HG03103 (cell line): ENCODE measurements at regions not wholly inside any gene's neighbourhood (a gene's known extent, or its start where the extent isn't known, plus 50 kb on each side); places are given as distances from the start of the nearest gene placed in this dataset.
"Not testable (repeated sequence)": the region's sequence is repeated elsewhere in the genome, so short reads cannot be mapped to it uniquely, and the experiment has no call there.

Experiments
- ATAC-seq: cut with Tn5 transposase; IDR thresholded peaks from one replicate; pipeline ENCODE4 v1.9.1; 2021; ENCODE audit warnings: low read depth; ENCODE audit not compliant: unreplicated experiment

DNA sequence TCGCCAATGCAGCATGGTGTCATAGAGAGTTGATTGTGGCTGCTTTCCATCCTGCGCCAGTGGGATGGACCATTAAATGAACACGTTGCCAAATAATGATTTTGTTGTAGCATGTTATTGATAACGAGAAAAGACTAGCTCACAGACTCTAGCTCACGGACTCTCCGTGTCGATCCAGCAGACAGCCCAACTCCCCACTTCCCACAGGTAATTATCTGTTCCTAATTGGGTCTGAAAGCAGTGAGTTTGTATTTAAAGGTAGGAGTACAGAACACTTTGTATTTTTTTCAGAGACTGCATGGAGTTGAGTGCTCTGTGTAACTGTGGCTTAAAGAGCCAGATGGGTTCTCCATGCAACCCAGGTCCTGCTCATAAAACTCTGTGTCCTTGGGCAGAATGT lies 1250.5 kb downstream of the TYW1 start:
- ATAC-seq: no peak

DNA sequence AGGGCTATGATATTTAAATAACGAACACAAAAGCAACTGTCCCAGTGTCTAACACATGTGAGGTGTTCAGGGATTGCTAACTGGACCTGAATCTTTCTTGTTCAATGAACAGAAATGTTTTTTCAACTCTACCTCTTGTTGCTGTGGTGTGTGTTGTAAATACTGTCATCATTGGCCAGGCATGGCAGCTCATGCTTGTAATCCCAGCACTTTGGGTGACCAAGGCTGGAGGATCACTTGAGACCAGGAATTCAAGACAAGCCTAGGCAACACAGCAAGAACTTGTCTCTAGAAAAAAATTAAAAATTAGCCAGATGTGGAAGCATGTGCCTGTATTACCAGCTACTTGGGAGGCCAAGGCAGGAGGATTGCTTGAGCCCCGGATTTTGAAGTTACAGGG lies 1250.9 kb downstream of the TYW1 start:
- no peak for ATAC-seq

DNA sequence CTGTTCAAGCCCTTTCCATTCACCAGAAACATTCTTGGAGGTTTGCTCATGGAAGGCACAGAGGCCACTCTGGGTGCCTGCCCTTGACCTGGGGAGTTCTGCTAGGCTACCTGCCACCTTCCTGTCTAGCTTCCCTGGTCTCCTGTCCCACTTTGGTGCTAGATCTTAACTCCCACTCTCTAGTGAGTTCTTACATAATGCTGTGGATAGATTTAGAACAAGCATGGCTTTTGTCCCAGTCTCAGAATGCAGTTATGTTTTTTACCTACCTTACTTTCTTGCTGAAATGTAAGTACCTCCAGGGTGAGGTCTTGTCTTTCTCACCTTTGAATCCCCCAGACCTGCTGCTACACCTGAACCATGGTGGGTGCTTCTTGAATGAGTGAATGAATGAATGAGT lies 1252.3 kb downstream of the TYW1 start:
- ATAC-seq: no peak

- no peak for ATAC-seq
Observed at GRCh38 chr7:68249611-68250010, 1253.0 kb downstream of the TYW1 start.

DNA sequence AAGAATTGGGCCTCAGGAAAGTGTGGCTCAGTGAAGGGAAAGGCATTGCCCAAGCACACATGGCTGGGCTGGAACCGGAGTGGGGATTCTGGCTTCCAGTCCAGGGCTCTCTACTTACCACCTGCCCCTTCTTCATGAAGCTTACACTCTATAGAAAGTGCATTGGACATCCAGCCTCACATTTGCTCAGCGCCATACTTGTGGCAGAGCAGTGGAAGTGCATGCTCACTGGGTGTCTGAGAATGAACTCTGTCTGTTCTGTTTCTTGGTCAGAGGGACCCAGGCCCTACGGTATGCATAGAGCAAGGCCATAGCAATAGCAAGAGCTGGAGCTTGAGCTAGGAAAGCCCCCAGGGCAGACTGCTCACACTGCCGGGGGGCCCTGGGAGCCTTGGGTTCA lies 1253.5 kb downstream of the TYW1 start:
- ATAC-seq: no peak

DNA sequence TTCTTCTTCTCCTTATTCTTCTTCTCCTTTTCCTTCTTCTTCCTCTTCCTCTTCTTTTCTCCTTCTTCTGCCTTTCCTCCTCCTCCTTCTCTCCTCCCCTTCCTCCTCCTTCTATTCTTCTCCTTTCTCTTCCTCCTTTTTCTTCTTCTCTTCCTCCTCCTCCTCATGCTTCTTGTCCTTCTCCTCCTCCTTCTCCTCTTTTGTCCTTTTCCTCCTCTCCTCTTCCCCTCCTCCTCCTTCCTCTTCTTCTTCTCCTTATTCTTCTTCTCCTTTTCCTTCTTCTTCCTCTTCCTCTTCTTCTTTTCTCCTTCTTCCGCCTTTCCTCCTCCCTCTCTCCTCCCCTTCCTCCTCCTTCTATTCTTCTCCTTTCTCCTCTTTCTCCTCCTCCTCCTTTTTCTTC lies 1258.2 kb downstream of the TYW1 start:
- ATAC-seq: not testable (repeated sequence)

DNA sequence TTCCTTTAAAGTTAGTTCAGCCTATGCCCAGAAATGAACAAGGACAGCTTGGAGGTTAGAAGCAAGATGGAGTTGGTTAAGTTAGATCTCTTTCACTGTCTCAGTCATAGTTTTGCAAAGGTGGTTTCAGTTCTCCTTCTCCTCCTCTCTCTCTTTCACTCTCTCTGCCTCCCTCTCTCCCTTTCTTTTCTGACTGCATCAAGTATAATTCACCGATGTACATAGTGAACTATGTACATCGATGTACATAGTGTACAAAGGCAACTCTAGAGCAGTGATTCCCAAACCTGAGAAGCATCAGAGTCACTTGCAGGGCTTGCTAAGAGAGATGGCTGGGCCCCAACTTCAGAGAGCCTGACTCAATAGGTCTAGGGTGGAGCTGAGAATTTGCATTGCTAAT lies 1259.7 kb downstream of the TYW1 start:
- no peak for ATAC-seq

DNA sequence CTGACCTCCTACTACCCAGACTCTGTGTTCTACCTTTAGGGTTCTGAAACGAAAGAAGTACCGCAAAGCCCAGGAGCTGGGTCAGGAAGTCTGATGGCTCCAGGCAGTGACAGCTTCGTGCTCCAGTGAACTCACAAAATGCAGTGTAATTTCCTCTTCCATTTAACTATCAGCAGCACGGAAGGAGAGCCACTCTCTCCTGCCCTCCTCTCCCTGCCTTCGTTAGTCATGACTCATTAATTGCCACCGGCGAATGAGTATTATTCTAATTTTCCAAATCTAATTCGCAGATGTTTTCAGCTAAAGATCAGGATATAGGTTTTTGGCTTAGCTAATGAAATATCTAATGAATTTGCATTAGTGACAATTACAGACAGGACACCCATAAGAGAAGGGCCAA lies 1262.0 kb downstream of the TYW1 start:
- no peak for ATAC-seq

- no peak for ATAC-seq
Observed at GRCh38 chr7:68265258-68265657, 1268.6 kb downstream of the TYW1 start.

- no peak for ATAC-seq
Observed at GRCh38 chr7:68266004-68266579, 1269.5 kb downstream of the TYW1 start.

- ATAC-seq: no peak
Observed at GRCh38 chr7:68267486-68267885, 1270.9 kb downstream of the TYW1 start.

GRCh38 chr7:68269405-68269804 lies 1272.8 kb downstream of the TYW1 start:
- no peak for ATAC-seq

DNA sequence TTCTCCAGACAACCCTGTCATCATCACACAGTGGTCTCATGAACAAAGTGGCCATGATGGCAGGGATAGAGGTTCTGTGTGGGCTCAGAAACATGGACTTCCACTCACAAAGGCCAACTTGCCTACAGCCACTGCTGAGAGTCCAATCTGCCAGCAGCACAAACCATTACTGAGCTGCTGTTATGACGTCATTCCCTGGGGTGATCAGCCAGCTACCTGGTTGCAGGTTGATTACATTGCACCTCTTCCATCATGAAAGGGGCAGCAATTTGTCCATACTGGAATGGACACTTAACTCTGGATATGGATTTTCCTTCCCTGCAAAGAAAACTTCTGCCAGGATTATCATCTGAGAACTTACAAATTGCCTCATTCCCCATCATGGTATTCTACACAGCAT lies 1275.9 kb downstream of the TYW1 start:
- no peak for ATAC-seq

GRCh38 chr7:68276725-68277124 lies 1280.1 kb downstream of the TYW1 start:
- no peak for ATAC-seq

GRCh38 chr7:68279827-68280400 lies 1283.3 kb downstream of the TYW1 start:
- no peak for ATAC-seq

DNA sequence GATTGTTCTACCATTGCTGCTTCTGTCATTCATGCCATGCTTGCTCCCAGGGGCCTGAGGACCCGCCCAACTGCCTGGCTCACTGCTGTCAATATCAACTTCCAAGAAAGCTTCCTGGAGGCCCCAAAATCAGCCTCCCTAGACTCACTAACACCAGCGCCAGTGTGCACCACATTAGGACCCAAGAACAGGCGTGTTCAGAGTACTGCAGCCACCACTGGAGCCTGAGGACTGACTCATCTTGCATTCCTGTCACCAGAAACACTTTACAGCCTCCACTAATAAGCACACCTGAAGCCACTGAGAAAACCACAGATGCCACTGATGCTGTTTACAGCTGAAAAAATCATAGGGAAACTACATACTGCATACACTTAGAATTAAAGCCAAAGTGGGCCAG lies 1284.3 kb downstream of the TYW1 start:
- ATAC-seq: no peak

- ATAC-seq: no peak
Observed at GRCh38 chr7:68288144-68288593, 1291.5 kb downstream of the TYW1 start.

DNA sequence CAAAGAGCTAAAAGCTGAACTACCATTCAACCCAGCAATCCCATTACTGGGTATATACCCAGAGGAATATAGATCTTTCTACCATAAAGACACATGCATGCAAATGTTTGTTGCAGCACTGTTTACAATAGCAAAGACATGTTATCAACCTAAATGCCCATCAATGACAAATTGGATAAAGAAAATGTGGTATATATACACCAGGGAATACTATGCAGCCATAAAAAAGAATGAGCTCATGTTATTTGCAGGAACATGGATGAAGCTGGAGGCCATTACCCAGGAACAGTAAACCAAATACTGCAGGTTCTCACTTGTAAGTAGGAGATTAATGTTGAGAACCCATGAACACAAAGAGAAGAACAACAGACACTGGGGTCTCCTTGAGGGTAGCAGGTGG lies 1295.1 kb downstream of the TYW1 start:
- no peak for ATAC-seq

- no peak for ATAC-seq
Observed at GRCh38 chr7:68295386-68295785, 1298.8 kb downstream of the TYW1 start.

DNA sequence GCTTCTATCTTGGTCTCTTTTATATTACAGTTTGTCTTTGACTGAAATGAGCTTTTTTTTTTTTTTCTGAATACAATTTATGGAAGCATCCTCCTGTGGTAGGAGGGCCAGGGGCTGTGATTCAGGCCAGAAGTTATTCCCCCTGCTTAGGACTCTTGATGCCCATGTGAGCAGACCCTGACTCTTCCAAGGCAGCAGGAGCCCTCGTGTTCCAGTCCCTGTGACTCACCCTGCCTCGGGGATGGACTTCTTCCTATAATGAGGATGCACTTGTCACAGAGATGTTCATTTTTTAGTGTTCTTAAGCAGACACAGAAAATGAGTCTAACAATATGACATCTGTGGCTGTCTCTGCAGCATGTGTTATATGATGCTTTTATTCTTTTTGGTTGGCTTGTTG lies 1293.7 kb upstream of the AUTS2 start:
- ATAC-seq: no peak

- ATAC-seq: no peak
Observed at GRCh38 chr7:68306692-68307107, 1291.6 kb upstream of the AUTS2 start.

DNA sequence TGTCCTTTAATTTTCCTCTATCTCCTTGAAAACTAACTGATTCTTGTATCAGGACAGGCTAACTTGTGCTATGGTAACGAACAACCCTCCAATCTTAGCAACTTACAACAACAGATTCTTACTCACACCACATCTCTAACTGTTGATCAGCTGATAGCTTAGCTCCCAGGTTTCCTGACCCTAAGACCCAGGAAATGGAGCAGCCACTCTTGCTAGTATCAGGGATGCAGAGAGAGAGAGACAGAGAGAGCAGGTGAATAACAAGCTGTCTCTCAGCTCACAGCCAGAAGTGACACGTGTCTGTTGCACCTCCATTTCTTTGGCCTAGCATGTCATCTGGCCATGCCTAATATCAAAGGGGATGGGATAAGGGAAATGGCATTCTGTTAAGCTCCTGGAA lies 1289.0 kb upstream of the AUTS2 start:
- ATAC-seq: no peak

DNA sequence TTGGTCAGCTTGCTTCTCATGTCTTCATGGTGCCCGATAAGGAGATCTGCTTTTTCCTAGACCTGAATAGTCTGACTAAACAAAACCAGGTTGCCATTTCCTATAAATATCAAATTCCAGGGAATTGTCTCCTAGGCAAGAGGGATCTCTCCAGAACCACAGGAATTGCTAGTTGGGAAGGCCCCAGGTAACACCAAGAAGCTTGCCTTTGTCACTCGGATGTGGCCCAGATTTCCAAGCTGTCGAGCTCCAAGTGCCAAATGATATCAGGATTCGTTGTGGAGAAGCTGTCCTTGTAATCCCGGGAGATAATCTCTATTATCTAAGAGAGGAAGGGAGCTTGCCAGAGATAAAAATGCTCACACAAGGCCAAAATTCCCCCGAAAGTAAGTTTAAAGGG lies 1288.5 kb upstream of the AUTS2 start:
- no peak for ATAC-seq
